ENCODE measurements at regions not wholly inside any gene's neighbourhood (a gene's known extent, or its start where the extent isn't known, plus 50 kb on each side); places are given as distances from the start of the nearest gene placed in this dataset.

DNA sequence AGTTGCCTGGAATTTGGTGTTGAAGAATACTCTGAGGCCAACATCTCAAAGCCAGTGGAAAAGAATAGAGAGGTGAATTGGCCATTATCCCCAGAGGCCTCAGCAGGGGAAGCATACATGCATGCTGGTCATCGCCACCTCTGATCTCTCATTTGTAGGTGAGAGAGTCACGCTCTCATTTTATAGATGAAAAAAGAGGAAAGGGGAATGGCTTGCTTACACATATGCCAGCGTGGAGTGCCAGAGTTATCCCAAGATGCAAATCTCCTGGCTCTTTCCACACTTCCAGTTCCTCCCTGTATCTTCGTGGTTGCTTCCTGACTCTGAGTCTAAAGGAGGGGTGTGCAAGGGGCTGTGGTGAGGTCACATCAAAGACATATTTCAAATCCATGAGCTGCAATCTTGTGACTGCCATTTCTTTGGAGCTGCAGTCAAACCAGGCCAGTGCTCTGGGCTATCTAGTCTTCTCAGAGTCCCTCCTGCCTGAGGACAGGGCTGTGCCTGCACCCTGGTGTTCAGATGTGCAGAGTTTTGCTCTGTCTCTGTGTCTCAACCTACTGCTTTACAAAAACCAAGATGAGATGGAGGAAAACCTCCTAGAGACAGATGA is 324.7 kb downstream of the MYCN start:
- no peak overlapping the region for H3K4me3 ChIP-seq
- no peaks in the 10 kb centered on the region for H3K9me3 ChIP-seq (replicated peaks in 1 of 3)
- H3K4me1 ChIP-seq (replicated peaks in 1 of 2): no peaks in the 10 kb centered on the region
- H3K36me3 ChIP-seq (replicated peaks in 1 of 2): no peaks in the 10 kb centered on the region
- intact Hi-C loops (cut with DNase I): no loop called here
- WGBS, 4 donors: 77 to 81% (median 78%) methylated on average over 4 of the region's 4 CpGs
- no peak for DNase-seq
- no peaks in the 10 kb centered on the region for H3K27me3 ChIP-seq
- TF ChIP-seq POLR2A (IDR thresholded peaks at IDR 0.05): no peak
- TF ChIP-seq, protein P1, sequence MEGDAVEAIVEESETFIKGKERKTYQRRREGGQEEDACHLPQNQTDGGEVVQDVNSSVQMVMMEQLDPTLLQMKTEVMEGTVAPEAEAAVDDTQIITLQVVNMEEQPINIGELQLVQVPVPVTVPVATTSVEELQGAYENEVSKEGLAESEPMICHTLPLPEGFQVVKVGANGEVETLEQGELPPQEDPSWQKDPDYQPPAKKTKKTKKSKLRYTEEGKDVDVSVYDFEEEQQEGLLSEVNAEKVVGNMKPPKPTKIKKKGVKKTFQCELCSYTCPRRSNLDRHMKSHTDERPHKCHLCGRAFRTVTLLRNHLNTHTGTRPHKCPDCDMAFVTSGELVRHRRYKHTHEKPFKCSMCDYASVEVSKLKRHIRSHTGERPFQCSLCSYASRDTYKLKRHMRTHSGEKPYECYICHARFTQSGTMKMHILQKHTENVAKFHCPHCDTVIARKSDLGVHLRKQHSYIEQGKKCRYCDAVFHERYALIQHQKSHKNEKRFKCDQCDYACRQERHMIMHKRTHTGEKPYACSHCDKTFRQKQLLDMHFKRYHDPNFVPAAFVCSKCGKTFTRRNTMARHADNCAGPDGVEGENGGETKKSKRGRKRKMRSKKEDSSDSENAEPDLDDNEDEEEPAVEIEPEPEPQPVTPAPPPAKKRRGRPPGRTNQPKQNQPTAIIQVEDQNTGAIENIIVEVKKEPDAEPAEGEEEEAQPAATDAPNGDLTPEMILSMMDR (IDR thresholded peaks at IDR 0.05): no peak
- H3K27ac ChIP-seq: no peak overlapping the region

DNA sequence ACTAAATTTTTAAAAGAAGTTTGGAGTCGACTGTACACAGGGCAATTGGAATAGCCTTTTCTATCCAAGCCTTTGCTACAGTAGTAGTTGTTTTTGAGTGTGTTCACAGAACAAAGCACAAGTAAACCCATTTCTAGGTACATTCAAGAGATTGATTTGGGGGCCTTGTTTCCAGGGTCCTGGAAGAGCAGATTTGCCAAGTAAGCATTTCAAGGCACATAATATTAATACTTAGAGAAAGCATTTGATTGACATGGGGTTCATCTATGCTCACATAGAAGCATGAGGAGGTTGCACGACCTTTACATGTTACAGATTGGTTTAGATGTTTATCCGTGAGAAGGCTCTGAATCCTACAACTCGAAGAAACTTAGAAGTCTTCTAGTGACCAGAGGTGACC is 324.1 kb downstream of the MYCN start:
- TF ChIP-seq, protein P1 (IDR thresholded peaks at IDR 0.05): no peak
- TF ChIP-seq POLR2A (IDR thresholded peaks at IDR 0.05): no peak
- H3K4me1 ChIP-seq (replicated peaks in 1 of 2): no peaks in the 10 kb centered on the region
- 82 to 90% (median 87%) methylated on average over 4 of the region's 4 CpGs for WGBS, 4 donors
- no peaks in the 10 kb centered on the region for H3K36me3 ChIP-seq (replicated peaks in 1 of 2)
- DNase-seq: no peak
- H3K4me3 ChIP-seq: no peak overlapping the region
- no peak overlapping the region for H3K27ac ChIP-seq
- no peaks in the 10 kb centered on the region for H3K9me3 ChIP-seq (replicated peaks in 1 of 3)
- intact Hi-C loops (cut with DNase I): no loop called here
- no peaks in the 10 kb centered on the region for H3K27me3 ChIP-seq

DNA sequence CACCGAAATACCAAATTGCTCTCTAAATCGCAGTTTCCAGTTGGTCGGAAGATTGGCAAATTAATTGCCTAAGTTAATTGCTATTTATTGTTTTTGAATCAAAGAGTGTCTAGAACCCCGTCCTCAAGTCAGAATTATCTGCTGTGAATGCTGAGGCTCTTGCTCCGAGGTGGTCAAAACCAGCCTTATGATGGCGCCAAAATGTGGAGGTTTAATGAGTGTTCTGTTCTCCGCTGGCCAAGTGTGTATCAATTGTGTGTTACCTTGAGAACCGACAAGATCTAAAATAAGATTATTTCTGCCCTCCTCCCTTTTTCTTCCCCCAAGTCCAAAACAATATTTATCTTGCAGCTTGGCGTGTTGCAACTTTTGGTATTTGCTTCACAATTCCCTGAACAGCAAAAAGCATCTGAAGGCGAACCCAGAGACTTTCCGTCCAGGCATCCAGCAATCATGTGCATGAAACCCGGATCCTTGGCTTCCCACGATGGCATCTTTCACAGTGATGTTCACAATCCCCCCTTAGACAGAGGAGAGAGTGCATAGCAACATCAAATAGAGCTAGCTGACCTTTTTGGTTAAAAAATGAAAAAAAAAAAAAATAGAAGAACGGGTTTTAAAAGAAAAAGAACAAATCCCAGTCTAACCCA is 323.0 kb downstream of the MYCN start:
- no peak for DNase-seq
- TF ChIP-seq, protein P1 (IDR thresholded peaks at IDR 0.05): no peak
- TF ChIP-seq POLR2A (IDR thresholded peaks at IDR 0.05): no peak
- H3K27ac ChIP-seq: no peak overlapping the region
- H3K9me3 ChIP-seq (replicated peaks in 1 of 3): no peaks in the 10 kb centered on the region
- H3K4me1 ChIP-seq (replicated peaks in 1 of 2): no peaks in the 10 kb centered on the region
- H3K36me3 ChIP-seq (replicated peaks in 1 of 2): no peaks in the 10 kb centered on the region
- intact Hi-C loops (cut with DNase I): no loop called here
- H3K27me3 ChIP-seq: no peaks in the 10 kb centered on the region
- H3K4me3 ChIP-seq: no peak overlapping the region
- WGBS, 4 donors: 84 to 92% (median 88%) methylated on average over 14 of the region's 14 CpGs

DNA sequence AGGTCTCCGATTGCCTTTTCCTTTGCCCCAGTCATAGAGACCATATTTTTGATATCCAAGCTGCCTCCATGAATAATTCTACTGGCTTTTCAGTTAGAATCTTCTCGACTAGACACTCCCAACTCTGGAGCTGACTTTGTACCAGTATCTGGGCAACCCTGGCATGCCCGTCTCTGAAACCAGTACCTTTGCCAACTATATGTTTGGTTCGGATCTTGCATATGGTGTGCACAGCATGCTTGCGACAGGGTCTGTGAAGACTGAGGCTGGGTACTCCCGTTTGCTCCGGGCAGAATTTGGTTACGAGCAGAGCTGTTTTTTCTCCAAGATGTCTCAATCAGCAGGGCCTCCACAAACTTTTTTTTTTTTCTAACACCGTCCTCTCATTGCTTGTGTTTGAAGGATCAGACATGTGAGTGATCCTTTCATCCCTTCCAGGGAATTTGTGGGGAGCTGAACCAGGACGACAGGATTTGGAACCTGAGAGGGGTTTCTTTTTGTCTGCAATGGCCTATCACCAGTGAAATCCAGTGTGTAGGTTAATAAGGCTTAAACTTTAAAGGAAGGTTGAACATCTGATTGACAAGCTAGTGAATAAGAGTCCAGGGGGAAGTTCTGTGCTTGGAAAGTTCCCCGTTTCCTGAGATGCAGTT is 322.3 kb downstream of the MYCN start:
- no peaks in the 10 kb centered on the region for H3K27me3 ChIP-seq
- 77 to 87% (median 82%) methylated on average over 11 of the region's 11 CpGs for WGBS, 4 donors
- TF ChIP-seq POLR2A (IDR thresholded peaks at IDR 0.05): no peak
- TF ChIP-seq, protein P1 (IDR thresholded peaks at IDR 0.05): no peak

More for the DNA sequence above, 322.3 kb downstream of the MYCN start:
- Histone ChIP-seq H3K4me3 (no peak overlapping the region), H3K36me3 (replicated peaks in 1 of 2) (no peaks in the 10 kb centered on the region), H3K4me1 (replicated peaks in 1 of 2) (no peaks in the 10 kb centered on the region), H3K27ac (no peak overlapping the region), H3K9me3 (replicated peaks in 1 of 3) (no peaks in the 10 kb centered on the region)
- intact Hi-C loops (cut with DNase I): no loop called here
- no peak for DNase-seq
